D341Med (cell line): ENCODE measurements at regions not wholly inside any gene's neighbourhood (a gene's known extent, or its start where the extent isn't known, plus 50 kb on each side); places are given as distances from the start of the nearest gene placed in this dataset.

Experiments used
- DNase-seq: peaks from one replicate; pipeline ENCODE4 v3.0.0; 2012; ENCODE audit warnings: low spot score

- no peak for DNase-seq
Observed at GRCh38 chr7:32177232-32177631, 107.0 kb upstream of the PDE1C start.

DNA sequence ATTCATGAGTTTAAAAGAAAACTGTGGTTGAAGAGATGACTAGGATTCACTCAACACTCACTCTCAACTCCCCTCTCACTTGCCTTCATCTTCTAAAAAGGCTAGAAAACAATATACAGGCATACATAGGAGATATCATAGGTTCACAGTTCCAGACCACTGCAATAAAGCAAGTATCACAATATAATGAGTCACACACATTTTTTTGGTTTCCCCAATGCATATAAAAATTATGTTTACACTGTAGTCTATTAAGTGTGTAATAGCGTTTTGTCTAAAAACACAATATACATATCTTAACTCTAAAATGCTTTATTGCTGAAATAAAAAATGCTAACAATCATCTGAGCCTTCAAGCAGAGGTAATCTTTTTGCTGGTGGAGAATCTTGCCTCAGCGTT is 104.9 kb upstream of the PDE1C start:
- no peak for DNase-seq

GRCh38 chr7:32171248-32171647 is 101.0 kb upstream of the PDE1C start:
- no peak for DNase-seq

DNA sequence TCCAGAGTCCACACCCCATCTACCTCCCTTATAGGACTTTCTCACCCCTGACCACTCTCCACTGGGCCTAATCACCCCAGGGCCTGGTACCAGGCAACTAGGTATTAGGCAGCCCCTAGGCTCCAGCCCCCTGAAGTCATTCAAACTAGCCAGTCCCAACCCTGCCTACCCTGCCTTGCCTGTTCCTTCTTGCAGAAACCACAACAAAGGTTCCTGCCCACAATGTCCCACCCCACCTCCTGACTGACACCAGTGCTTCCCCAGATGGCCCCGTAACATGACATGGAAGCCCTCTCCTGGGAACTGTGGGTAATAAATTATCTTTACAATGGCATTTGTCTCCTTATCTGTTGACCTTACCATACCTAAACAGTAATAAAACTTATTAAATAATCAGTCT is 100.6 kb upstream of the PDE1C start:
- no peak for DNase-seq

GRCh38 chr7:32169228-32169627 is 99.0 kb upstream of the PDE1C start:
- DNase-seq = no peak

GRCh38 chr7:32167815-32168214 is 97.6 kb upstream of the PDE1C start:
- no peak for DNase-seq

- DNase-seq = no peak
Observed at GRCh38 chr7:32167256-32167655, 97.0 kb upstream of the PDE1C start.

- peak; percentile 41 for DNase-seq
Observed at GRCh38 chr7:32164341-32164996, 94.3 kb upstream of the PDE1C start.

DNA sequence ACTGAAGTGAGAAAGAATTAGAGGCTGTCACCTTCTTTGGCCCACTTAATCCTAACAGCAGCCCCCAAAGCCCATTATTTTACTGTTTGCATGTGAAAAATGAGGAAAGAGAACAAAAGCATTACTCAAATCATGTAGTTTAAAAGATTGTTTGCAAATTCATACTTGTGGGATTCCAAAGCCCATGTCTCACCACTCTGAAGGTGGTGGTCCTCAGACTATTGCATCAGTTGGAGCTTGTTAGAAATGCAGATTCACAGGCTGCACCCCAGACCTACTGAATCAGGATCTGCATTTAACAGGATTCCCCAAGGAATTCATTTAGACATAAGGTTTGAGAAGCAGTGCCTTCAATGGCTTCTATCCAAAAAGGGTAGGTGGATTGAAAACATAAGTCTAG is 93.7 kb upstream of the PDE1C start:
- no peak for DNase-seq

- no peak for DNase-seq
Observed at GRCh38 chr7:32163141-32163806, 93.1 kb upstream of the PDE1C start.

DNA sequence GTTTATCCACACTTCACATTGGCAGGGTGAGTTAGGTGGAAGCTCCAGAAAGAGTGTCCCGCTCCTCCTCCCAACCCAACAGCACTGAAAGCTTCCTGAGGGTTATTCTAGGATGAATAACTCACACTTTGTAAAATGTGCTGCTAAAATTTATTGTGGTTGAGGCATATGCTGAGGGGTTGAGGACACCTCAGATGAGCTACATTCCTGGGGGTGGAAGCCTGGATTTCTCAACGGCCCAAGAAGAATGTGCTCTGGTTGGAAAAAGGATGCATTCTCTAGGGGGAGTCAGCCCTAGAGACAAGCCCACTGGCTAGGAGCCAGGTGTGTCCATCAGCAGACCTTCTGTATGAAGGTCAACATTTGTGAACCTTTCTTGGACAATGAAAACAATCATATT is 91.5 kb upstream of the PDE1C start:
- DNase-seq = no peak

DNA sequence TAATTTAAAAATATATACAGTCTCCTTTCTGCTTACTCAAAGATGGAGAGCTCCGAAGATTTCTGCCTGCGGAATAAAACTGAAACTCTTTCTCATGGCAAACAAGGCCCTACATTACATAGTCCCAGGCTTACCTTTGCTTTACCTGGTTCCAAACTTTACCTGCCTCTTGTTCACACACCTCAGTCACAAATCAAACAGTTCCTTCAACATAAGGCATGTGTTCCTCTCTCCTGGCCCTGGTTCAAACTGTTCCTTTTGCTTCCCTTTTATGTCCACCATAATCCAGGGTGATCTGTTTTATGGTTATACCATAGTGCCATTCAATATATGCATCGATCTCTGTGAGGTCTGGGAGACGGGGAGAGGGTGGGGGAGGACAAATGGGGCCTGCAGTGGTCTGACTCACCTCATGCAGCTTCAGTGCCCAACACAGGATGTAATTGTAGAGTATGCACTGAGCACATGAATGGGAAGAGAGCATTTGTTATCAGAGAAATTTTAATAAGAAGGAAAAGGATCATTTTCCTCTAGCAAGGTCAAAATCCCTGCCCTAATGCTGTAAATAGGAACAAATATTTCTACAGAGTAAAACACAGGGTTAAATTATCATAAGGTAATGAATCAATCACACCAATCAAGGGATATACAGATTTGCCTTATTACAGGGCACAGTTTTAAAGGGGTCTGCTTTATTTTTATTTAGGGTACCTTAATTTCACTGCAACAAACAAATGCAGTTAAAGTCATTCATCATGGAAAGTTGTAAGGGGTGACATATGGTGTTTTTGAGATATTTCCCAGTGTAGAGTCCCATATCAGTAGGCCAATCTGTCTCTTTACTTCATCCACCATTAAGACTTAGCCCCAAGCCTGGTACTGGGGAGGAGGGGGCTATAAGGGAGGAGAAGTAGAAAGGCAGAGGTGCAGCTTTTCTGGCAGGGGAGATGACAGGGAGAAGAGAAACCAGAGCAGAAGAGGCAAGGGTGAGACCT is 88.8 kb upstream of the PDE1C start:
- no peak for DNase-seq

DNA sequence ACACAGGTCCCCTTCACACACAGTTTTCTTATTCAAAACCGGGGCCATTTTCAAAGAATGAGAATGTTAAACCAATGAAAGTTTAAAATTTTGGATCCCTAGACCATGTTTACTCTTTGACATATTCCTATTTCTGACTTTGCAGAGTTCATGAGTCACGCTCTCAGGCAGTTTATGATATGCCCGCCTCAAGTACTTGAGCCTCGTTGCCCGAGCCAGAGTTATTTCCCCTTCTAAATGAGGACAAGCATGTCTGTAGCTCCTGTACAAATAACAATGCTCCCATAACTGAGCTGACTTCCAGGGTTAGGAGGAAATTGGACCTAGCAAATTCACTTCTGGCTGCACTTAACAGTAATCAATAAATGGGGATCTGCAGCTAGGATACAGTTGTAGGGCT is 87.9 kb upstream of the PDE1C start:
- DNase-seq = no peak

DNA sequence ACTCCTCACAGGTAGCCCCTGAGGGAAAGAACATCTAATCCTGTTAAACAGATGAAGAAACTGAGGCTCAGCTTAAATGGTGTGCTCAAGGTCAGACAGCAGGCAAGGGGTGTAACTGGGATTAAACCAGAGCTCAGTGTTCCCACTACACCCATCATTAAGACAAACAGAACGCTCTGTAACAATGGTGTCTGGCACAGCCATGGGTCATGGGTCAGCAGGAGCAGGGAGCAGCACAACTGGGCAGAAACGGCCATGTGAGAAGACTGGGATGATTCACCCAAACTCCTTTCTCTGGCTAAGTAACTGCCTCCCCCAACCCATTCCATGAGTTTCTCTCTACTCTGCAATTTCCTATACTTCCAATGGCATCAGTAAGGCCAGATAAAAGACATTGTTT is 85.5 kb upstream of the PDE1C start:
- no peak for DNase-seq

DNA sequence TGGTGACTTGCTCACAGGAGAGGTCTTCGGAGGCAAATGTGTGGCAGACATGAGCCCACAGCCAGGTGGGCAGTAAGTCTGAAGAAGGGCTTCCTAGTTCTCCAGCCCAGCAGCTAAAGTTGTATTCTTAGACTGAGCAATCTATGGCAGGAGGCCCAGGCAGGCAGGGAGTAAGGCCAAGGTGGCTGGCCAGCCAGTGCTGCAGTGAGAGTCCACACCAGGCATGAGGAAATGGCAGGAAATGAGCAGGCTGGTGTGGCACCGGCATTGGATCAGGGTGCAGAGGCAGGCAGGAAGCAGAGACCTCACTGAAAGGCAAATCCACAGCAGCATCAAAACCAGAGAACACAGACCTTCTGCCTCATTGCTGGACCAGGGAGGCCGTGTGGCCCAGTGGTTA is 84.6 kb upstream of the PDE1C start:
- no peak for DNase-seq

- no peak for DNase-seq
Observed at GRCh38 chr7:32153006-32153405, 82.8 kb upstream of the PDE1C start.

DNA sequence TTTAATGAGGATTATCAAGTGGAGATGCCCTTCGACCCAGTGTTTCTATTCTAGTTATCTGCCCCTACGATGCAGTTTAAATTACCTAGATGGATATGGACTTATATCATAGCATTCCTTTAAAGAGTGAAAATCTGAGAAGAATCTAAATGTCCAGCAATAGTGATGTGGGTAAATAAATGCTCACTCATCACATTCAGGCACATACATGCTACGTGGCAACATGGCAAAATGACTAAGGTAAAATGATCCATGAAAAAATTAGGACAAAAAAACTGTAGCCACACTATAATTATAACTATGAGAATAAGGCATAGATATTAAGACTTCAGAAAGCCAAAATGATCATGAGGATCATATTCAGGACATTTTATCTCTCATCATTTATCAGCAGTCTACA is 82.4 kb upstream of the PDE1C start:
- DNase-seq = no peak

- DNase-seq = no peak
Observed at GRCh38 chr7:32150589-32150988, 80.4 kb upstream of the PDE1C start.

DNA sequence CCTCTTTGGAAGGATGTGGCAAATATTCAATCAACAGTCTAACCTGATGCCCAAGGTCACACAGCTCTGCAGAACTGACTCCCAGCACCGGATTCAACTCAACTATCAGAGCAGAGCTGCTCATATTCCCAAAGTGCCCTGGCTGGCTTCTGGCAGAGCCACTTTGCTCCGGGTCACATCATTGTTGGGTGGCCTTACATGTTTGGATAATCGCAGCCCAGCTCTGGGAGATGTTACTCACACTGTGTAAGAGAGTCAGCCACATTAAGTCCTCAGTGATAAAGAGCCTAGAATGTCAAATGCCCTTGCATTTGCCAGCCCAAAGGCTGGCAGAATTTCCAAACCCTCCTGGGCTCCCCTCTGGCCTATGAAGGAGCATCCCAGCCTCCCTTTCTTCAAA is 79.8 kb upstream of the PDE1C start:
- no peak for DNase-seq

- DNase-seq = no peak
Observed at GRCh38 chr7:32147546-32148268, 77.5 kb upstream of the PDE1C start.

GRCh38 chr7:32145911-32146310 is 75.7 kb upstream of the PDE1C start:
- no peak for DNase-seq

DNA sequence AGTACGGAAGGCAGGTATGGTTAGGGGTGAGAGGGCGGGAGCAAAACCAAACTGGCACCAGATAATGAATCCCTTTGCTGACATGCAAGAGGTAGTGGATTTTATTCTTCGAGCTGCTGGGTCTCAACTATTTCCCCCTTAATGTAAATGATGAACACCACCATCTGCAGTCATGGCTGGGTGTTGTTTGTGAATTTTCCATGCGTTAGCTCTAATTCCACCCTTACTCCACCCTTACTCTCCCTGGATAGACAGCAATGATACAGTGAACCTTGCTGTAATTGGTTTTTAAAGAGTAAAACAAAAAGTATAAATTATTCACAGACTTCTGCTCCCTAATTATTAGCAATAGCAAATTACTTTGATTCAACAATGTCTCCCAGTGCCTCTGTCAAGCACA is 74.5 kb upstream of the PDE1C start:
- no peak for DNase-seq
